Muscle of leg (tissue), 3 donors: ENCODE measurements at regions not wholly inside any gene's neighbourhood (a gene's known extent, or its start where the extent isn't known, plus 50 kb on each side); places are given as distances from the start of the nearest gene placed in this dataset.
"Not testable (repeated sequence)": the region's sequence is repeated elsewhere in the genome, so short reads cannot be mapped to it uniquely, and the experiment has no call there.

Experiments used
- DNase-seq: peaks from one replicate; pipeline ENCODE4 v3.0.0; 2013
- H3K27ac ChIP-seq: one replicate; pipeline ENCODE4 v1.5.1; 2013; ENCODE audit warnings: mild to moderate bottlenecking, low read length, control low read depth
- H3K27me3 ChIP-seq: one replicate; pipeline ENCODE4 v1.6.1; 2013; ENCODE audit warnings: low read length; ENCODE audit not compliant: control insufficient read depth, insufficient read depth
- H3K36me3 ChIP-seq: one replicate; pipeline ENCODE4 v1.6.1; 2013; ENCODE audit warnings: low read length; ENCODE audit not compliant: control insufficient read depth, insufficient read depth
- H3K4me1 ChIP-seq: one replicate; pipeline ENCODE4 v1.6.1; 2013; ENCODE audit warnings: low read length; ENCODE audit not compliant: control insufficient read depth, insufficient read depth
- H3K4me3 ChIP-seq: one replicate; pipeline ENCODE4 v1.5.1; 2013; ENCODE audit warnings: low read length, control low read depth
- H3K9me3 ChIP-seq: replicated peaks from 2 replicates; pipeline ENCODE4 v1.6.1; 2013; ENCODE audit warnings: low read depth, low read length; ENCODE audit not compliant: control insufficient read depth
- WGBS: methylation state at CpG from one replicate; pipeline ENCODE4 v1.1.5; 2013; ENCODE audit warnings: missing lambda C conversion rate; ENCODE audit not compliant: insufficient coverage; 5-methylcytosine and 5-hydroxymethylcytosine counted together

GRCh38 chr13:57899096-57899495 lies 267.6 kb downstream of the PCDH17 start:
- Histone ChIP-seq H3K4me3 (no peak overlapping the region), H3K9me3 (no peaks in the 10 kb centered on the region), H3K27ac (no peak overlapping the region), H3K36me3 (no peaks in the 10 kb centered on the region), H3K4me1 (no peaks in the 10 kb centered on the region), H3K27me3 (no peaks in the 10 kb centered on the region)
- WGBS, result 81% methylated on average over 3 of the region's 4 CpGs
- no peak for DNase-seq

GRCh38 chr13:57909833-57910232 lies 278.3 kb downstream of the PCDH17 start:
- H3K4me3 ChIP-seq, H3K27ac ChIP-seq, H3K36me3 ChIP-seq, H3K9me3 ChIP-seq, H3K27me3 ChIP-seq, DNase-seq, H3K4me1 ChIP-seq: not testable (repeated sequence)
- WGBS, result 72% methylated on average over 4 of the region's 11 CpGs

GRCh38 chr13:57918086-57918485 lies 286.5 kb downstream of the PCDH17 start:
- H3K4me3 ChIP-seq, result no peak overlapping the region
- no peak overlapping the region for H3K27ac ChIP-seq
- H3K27me3 ChIP-seq, result no peaks in the 10 kb centered on the region
- no peaks in the 10 kb centered on the region for H3K36me3 ChIP-seq
- H3K4me1 ChIP-seq, result no peaks in the 10 kb centered on the region
- no peaks in the 10 kb centered on the region for H3K9me3 ChIP-seq
- 33% methylated on average over 1 of the region's 3 CpGs for WGBS
- peak; percentile 45 for DNase-seq

DNA sequence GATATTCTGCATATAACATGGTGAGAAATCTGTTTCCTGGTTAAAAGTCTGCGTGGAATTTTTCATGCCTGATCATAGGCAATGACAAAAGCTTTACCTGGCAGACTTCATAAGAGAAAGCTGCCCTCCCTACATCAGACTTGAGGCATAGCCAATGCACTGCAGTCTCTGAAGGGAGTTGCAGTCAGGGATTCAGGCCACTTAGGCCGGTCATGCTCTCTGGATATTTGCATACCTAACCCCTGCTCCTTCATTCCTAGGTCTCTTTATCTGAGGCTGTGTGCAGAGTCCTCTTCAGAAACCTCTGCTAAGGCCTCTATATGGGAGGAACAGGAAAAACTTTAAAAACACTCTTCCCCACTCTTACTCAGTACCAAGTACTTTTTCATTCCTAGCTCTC lies 287.4 kb downstream of the PCDH17 start:
- Histone ChIP-seq H3K9me3 (no peaks in the 10 kb centered on the region), H3K4me1 (no peaks in the 10 kb centered on the region), H3K27ac (no peak overlapping the region), H3K27me3 (no peaks in the 10 kb centered on the region), H3K36me3 (no peaks in the 10 kb centered on the region), H3K4me3 (no peak overlapping the region)
- 100% methylated on average over 1 of the region's 2 CpGs for WGBS
- no peak for DNase-seq

GRCh38 chr13:57925250-57925649 lies 293.7 kb downstream of the PCDH17 start:
- DNase-seq, result peak; percentile 12
- H3K36me3 ChIP-seq, result no peaks in the 10 kb centered on the region
- no peak overlapping the region for H3K27ac ChIP-seq
- H3K4me1 ChIP-seq, result no peaks in the 10 kb centered on the region
- H3K9me3 ChIP-seq, result no peaks in the 10 kb centered on the region
- no peaks in the 10 kb centered on the region for H3K27me3 ChIP-seq
- no peak overlapping the region for H3K4me3 ChIP-seq
- 100% methylated on average over 1 of the region's 3 CpGs for WGBS

DNA sequence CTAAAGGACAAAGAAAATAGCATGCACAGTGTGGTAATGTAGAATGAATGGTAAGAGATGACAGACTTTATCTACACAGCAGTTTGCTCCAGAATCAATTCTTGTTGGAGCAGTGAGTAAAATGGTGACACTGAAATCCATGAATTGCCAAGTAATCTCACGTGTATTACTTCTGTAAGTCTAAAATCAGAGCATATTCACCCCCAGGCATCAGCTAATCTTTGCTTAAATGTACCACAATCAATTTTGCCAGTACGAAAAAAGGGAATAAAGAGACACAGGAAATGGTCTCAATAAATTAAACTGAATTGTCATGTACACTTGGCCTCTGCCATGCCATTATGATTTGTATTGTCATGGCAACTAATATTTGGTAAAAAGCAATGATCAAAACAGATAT lies 294.2 kb downstream of the PCDH17 start:
- no peak overlapping the region for H3K27ac ChIP-seq
- H3K36me3 ChIP-seq, result no peaks in the 10 kb centered on the region
- no CpG with 5 or more reads among the region's 2 CpGs for WGBS
- H3K27me3 ChIP-seq, result no peaks in the 10 kb centered on the region
- no peak overlapping the region for H3K4me3 ChIP-seq
- H3K9me3 ChIP-seq, result no peaks in the 10 kb centered on the region
- no peaks in the 10 kb centered on the region for H3K4me1 ChIP-seq
- DNase-seq, result no peak

DNA sequence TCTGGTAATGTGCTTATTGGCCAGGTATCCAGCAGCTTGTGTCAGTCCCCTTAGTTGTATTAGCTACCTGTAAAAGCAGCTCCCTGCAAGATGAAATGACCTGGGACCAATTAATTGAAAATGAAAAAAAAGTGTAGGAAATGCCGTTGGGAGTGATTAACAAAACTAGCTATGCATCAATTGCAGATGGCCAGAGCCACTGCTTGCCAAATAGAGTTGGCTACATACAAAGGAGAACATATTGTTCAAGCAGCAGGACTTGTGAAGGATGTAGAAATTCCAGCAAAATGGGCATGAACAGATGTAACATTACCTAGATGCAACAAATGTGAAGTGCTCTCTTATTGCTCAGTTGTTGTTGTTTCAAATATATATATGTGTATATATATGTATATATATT lies 300.5 kb downstream of the PCDH17 start:
- no peak overlapping the region for H3K27ac ChIP-seq
- H3K4me3 ChIP-seq, result no peak overlapping the region
- no peaks in the 10 kb centered on the region for H3K4me1 ChIP-seq
- H3K27me3 ChIP-seq, result no peaks in the 10 kb centered on the region
- no peaks in the 10 kb centered on the region for H3K9me3 ChIP-seq
- DNase-seq, result peak; percentile 19
- 67% methylated on average over 1 of the region's 1 CpG for WGBS
- no peaks in the 10 kb centered on the region for H3K36me3 ChIP-seq

- Histone ChIP-seq H3K9me3 (no peaks in the 10 kb centered on the region), H3K4me1 (no peaks in the 10 kb centered on the region), H3K4me3 (no peak overlapping the region), H3K27me3 (no peaks in the 10 kb centered on the region), H3K27ac (no peak overlapping the region), H3K36me3 (no peaks in the 10 kb centered on the region)
- no peak for DNase-seq
- WGBS, result no CpG with 5 or more reads among the region's 1 CpG
These were observed 302.1 kb downstream of the PCDH17 start for GRCh38 chr13:57933606-57934005.

DNA sequence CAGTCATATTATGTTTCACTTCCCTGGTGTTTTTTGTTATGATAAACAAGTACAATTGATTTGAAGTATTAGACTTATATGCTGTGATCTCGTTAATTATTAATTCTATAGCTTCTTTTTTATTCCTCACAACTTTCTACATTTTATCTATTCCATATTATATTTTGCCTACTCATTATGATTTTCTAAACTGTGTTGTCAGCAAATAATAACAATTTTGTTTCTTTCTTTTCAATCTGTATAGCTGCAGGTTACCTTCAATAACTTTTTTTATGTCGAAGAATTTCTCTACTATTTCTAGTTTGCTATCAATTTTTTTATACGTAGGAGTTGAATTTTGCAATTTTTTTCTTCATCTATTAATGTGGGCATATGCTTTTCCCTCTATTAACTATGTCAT lies 304.4 kb downstream of the PCDH17 start:
- WGBS, result no CpG with 5 or more reads among the region's 3 CpGs
- Histone ChIP-seq H3K36me3 (no peaks in the 10 kb centered on the region), H3K9me3 (no peaks in the 10 kb centered on the region), H3K4me1 (no peaks in the 10 kb centered on the region), H3K27ac (no peak overlapping the region), H3K27me3 (no peaks in the 10 kb centered on the region), H3K4me3 (no peak overlapping the region)
- DNase-seq, result no peak

- H3K9me3 ChIP-seq, result peaks cover 2% of the 10 kb centered on the region
- no peak overlapping the region for H3K27ac ChIP-seq
- no peak overlapping the region for H3K4me3 ChIP-seq
- no peaks in the 10 kb centered on the region for H3K36me3 ChIP-seq
- no peaks in the 10 kb centered on the region for H3K27me3 ChIP-seq
- H3K4me1 ChIP-seq, result no peaks in the 10 kb centered on the region
- DNase-seq, result no peak
- no CpG with 5 or more reads among the region's 1 CpG for WGBS
These were observed 314.8 kb downstream of the PCDH17 start for GRCh38 chr13:57946361-57946760.

DNA sequence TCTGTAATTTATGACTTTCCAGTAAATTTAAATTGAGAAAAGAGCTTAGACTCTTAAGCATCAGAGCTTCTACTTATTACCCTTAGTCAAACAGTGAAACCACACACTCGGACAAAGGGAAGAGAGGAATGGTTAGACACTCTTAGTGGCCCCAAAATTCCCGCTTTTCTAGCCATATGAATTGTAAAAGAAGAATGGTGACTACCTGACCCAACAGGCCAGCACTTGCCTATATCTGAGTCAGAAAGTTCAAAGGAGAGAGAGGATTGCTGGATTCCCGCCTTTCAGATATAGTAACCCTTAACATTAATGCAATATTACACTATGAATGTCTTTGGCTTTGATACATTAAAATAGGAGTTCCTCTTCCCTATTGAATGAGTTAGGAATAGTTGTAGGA lies 317.3 kb downstream of the PCDH17 start:
- H3K27ac ChIP-seq, result no peak overlapping the region
- no peak for DNase-seq
- no peaks in the 10 kb centered on the region for H3K4me1 ChIP-seq
- WGBS, result no CpG with 5 or more reads among the region's 3 CpGs
- H3K9me3 ChIP-seq, result peaks cover 4% of the 10 kb centered on the region
- H3K36me3 ChIP-seq, result no peaks in the 10 kb centered on the region
- no peaks in the 10 kb centered on the region for H3K27me3 ChIP-seq
- no peak overlapping the region for H3K4me3 ChIP-seq
